ENCODE measurements at regions not wholly inside any gene's neighbourhood (a gene's known extent, or its start where the extent isn't known, plus 50 kb on each side); places are given as distances from the start of the nearest gene placed in this dataset.

DNA sequence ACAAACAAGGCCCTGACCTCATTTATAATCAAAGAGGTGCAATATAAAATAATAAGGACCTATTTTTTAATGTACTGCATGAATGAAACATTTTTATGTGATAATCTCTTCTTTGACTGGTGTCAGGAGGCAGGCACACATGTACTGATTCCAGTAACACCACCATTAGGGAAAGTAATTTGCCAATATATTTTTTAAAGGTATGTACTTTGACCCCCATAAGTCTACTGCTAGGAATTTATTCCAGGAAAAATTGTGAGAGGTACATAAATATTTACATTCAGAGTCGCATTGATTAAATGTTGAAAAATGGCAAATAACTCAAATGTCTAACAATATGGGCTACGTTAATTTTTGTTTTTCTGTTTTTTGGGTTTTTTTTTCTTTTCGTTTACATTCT is 325.4 kb upstream of the PRDM1 start:
- TF ChIP-seq RCOR1 (IDR thresholded peaks at IDR 0.05; ENCODE audit: low read length) (no peak), REST (IDR thresholded peaks at IDR 0.05; ENCODE audit: low read depth, low read length) (no peak), TCF12 (IDR thresholded peaks at IDR 0.05) (no peak), FOXM1 (IDR thresholded peaks at IDR 0.05; ENCODE audit: low read depth) (no peak)
- TF ChIP-seq, protein P1, sequence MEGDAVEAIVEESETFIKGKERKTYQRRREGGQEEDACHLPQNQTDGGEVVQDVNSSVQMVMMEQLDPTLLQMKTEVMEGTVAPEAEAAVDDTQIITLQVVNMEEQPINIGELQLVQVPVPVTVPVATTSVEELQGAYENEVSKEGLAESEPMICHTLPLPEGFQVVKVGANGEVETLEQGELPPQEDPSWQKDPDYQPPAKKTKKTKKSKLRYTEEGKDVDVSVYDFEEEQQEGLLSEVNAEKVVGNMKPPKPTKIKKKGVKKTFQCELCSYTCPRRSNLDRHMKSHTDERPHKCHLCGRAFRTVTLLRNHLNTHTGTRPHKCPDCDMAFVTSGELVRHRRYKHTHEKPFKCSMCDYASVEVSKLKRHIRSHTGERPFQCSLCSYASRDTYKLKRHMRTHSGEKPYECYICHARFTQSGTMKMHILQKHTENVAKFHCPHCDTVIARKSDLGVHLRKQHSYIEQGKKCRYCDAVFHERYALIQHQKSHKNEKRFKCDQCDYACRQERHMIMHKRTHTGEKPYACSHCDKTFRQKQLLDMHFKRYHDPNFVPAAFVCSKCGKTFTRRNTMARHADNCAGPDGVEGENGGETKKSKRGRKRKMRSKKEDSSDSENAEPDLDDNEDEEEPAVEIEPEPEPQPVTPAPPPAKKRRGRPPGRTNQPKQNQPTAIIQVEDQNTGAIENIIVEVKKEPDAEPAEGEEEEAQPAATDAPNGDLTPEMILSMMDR (IDR thresholded peaks at IDR 0.05): no peak
